H4 (cell line): ENCODE measurements at regions not wholly inside any gene's neighbourhood (a gene's known extent, or its start where the extent isn't known, plus 50 kb on each side); places are given as distances from the start of the nearest gene placed in this dataset.

Experiments
- DNase-seq: peaks from one replicate; pipeline ENCODE4 v3.0.0-alpha.2; 2015; ENCODE audit warnings: low spot score

GRCh38 chr4:41318839-41319530, 62.3 kb downstream of the UCHL1 start:
- DNase-seq = no peak

- DNase-seq = no peak
Observed at GRCh38 chr4:41319553-41319952, 62.8 kb downstream of the UCHL1 start.

GRCh38 chr4:41320278-41320677, 63.5 kb downstream of the UCHL1 start:
- DNase-seq = no peak

- no peak for DNase-seq
Observed at GRCh38 chr4:41320786-41321185, 64.1 kb downstream of the UCHL1 start.

GRCh38 chr4:41321216-41321945, 64.7 kb downstream of the UCHL1 start:
- no peak for DNase-seq

- DNase-seq = no peak
Observed at GRCh38 chr4:41322617-41323016, 65.9 kb downstream of the UCHL1 start.

GRCh38 chr4:41323179-41323578, 66.5 kb downstream of the UCHL1 start:
- DNase-seq = no peak

- DNase-seq = no peak
Observed at GRCh38 chr4:41323706-41324105, 67.0 kb downstream of the UCHL1 start.

- DNase-seq = no peak
Observed at GRCh38 chr4:41324861-41325260, 68.1 kb downstream of the UCHL1 start.

- no peak for DNase-seq
Observed at GRCh38 chr4:41325901-41326300, 69.2 kb downstream of the UCHL1 start.

GRCh38 chr4:41326776-41327175, 70.0 kb downstream of the UCHL1 start:
- DNase-seq = no peak

- DNase-seq = no peak
Observed at GRCh38 chr4:41327770-41328169, 71.0 kb downstream of the UCHL1 start.

- no peak for DNase-seq
Observed at GRCh38 chr4:41329361-41329760, 72.6 kb downstream of the UCHL1 start.

GRCh38 chr4:41331224-41331623, 74.5 kb downstream of the UCHL1 start:
- DNase-seq = peak; percentile 59

GRCh38 chr4:41332510-41333054, 75.9 kb downstream of the UCHL1 start:
- DNase-seq = no peak

- DNase-seq = no peak
Observed at GRCh38 chr4:41334182-41334581, 77.5 kb downstream of the UCHL1 start.

- peak; percentile 45 for DNase-seq
Observed at GRCh38 chr4:41339812-41340809, 83.4 kb downstream of the UCHL1 start.

GRCh38 chr4:41346306-41347061, 89.8 kb downstream of the UCHL1 start:
- DNase-seq = no peak

GRCh38 chr4:41349021-41349420, 92.3 kb downstream of the UCHL1 start:
- DNase-seq = peak; percentile 30

GRCh38 chr4:41358647-41359421, 102.1 kb downstream of the UCHL1 start:
- peak; percentile 48 for DNase-seq
